HG02870 (cell line): ENCODE measurements at regions not wholly inside any gene's neighbourhood (a gene's known extent, or its start where the extent isn't known, plus 50 kb on each side); places are given as distances from the start of the nearest gene placed in this dataset.

Source experiments
- ATAC-seq: cut with Tn5 transposase; IDR thresholded peaks from one replicate; pipeline ENCODE4 v1.9.1; 2021; ENCODE audit warnings: mild to moderate bottlenecking, moderate library complexity; ENCODE audit not compliant: unreplicated experiment

DNA sequence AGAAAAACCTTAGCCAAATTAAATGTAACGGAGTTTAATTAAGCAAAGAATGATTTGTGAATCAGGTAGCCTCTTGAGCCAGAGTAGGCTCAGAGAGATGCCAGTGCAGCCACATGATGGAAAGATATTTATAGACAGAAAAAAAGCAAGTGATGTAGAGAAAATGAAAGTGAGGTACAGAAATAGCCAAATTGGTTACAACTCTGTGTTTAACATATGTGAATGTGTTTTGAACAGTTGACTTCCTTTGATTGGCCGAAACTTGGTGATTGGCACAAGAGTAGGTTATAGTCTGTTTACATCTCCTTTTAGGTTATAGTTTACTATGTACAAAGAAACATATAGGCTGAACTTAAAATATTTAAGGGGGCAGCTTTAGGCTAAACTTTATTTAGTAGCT, 459.9 kb upstream of the BOD1L1 start:
- no peak for ATAC-seq

DNA sequence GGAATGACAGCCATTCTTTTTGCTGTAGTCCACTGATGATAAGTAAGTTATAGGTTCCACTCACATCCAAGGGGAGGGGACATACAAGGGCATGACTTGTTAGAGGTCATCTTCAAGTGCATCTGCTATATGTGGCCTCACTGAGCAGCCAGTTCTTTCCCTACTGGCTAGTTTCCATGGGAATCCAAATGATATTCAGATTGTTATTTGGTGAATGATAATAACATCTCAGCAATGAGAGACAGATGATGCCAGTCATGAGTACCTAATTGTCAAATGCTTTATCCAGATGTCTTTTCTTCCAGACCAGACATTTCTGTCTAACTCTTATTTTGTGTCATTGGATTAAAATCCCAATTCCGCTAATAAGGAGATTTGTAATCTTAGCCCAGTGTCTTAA, 460.4 kb upstream of the BOD1L1 start:
- no peak for ATAC-seq

DNA sequence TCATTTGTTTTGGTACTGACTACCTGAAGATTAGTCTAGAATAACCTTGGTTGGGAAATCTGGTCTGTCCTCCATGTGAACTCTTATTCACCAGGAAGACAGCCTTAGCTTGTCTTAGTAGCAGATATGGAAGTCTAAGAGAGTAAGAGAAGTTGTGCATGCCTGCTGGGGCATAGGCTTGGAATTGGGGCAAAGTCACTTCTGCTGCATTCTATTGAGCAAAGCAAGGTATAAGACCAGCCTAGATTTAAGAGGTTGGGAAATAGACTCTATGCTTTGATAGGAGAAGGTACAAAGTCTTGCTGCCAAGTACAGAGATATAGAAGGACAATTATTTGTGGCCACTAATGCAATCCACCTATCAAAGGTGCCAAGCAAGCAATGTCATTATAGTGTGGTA, 464.0 kb upstream of the BOD1L1 start:
- ATAC-seq, result no peak

DNA sequence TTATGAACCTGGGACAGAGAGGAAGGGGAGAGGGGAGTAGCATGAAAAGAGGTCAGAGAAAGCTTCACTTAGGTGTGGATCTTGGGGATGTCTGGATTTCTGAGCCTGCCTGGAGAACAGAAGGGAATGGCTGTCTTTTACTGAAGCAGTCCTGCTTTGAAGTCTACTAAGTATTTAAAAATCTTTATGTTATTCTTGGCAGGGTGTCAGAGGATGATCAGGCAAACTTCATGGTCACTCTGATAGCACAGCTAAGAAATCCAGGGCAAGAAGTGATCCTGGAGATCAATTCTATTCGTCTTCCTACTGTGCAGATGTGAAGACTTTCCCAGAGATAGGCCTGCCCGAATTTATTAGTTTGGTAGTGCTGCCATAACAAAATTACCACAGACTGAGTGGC, 464.4 kb upstream of the BOD1L1 start:
- no peak for ATAC-seq

DNA sequence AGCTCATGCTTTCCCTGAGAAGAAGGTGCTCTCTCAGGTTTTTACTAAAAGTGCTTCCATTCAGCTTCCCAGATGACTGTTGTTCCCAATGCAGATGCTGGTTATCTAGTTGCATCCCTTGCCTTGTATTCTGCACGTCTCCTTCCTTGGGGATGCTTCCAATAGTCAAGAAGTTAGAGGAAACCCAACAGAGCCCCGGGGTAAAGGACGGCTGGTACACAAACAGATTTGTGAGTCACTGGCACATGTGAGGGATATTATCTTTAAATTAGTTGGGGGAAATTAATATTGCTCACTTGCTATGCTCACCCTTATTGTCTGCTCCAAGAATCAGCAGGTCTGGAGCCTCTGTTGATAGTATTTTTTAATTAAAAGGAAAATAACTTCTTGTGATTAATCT, 465.2 kb upstream of the BOD1L1 start:
- ATAC-seq, result no peak

DNA sequence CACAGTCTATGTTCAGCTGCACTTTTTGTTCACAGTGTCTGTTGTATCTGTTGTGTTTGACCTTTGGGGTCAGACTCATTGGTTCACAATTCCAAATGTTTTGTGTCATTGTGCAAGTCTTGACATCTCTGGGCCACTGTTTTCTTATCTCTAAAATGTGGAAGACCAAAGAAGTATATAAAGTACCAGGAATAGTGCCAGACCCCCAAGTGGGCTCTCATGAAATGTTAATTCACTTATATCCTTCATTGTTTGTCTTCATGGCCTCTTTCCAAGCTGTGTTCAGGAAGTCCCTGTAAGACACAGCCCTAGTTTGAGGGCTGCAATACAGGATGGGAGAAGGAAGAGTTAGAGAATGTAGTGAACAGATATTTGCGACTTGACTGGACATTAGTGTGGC, 468.3 kb upstream of the BOD1L1 start:
- no peak for ATAC-seq

DNA sequence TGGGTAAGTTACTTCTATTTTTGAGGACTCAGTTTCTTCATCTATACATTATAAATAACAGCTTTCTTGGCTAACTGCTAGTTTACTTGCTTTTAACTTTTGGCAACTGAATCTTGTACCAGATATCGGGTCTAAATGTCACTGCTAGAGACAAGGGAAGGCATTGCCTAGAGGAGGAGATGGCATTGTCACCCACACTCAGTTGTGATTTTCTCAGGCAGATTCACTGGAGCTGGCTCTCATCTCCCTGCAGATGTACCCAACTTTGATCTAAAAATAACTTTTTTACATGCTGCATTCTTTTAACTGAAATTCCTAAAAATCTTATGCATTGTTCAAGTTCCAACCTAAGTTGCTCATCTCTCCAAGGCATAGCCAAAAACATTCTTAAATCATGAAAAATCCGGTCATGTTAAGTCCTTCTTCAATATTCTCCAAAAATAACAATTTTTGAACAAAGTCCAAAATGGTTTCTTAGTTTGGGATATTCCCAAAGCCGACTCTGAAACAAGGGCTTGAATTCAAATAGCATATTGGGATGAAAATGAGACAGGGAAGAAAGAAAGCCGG, 469.0 kb upstream of the BOD1L1 start:
- ATAC-seq, result no peak

DNA sequence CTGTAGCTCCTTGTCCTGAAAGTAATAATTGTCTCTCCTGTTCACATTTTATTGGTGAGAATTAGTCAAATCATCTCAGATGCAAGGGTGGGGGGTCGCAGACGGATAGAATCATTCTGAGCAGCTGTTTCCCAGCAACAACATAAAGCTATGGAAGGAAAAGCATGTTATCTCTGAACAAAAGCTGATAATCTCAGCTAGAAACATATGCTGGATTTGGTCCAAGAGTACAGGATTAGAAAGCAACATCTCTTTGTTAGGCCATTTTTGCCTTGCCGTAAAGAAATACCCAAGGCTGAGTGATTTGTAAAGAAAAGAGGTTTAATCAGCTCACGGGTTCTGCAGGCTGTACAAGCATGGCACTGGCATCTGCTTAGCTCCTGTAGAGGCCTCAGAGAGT, 472.8 kb upstream of the BOD1L1 start:
- no peak for ATAC-seq

DNA sequence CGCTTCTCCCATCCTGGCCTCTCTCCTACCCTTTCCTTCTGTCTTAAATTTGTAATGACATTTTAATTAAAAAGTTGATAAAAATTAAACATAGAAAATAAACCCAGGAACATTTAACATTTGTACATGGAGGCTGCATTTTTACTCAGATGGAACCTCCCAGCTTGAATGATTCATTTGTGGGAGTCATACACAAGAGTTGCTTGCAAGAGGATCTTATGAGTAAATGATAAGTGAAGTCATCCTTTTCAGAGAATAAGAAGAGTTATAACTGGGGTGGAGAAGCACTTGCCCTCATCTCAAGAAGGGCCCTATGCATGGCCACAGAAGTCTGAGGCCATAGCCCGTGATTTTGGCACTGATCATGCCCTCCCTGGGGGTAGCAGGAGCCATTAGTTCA, 482.9 kb upstream of the BOD1L1 start:
- ATAC-seq, result no peak

DNA sequence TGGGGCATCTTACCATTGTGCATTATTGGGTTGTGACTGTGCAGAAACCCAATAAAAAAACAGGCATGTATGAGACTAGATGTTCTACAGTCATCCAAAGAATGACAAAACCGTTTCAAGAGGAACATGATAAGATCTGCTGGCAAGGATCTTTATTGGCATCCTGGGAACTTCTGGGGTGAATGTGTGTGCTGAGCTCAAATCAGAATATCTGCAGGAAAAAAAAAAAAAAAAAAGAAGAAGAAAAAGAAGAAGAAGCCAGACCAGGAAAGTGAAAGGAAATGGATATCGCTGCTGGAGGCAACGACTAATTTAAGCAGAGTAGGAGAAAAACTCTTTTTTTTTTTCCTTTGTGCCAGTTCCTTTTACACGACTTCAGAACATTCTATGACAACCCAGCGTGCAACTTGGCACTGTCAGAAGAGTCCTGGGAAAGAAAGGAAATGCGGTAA, 484.2 kb upstream of the BOD1L1 start:
- no peak for ATAC-seq

DNA sequence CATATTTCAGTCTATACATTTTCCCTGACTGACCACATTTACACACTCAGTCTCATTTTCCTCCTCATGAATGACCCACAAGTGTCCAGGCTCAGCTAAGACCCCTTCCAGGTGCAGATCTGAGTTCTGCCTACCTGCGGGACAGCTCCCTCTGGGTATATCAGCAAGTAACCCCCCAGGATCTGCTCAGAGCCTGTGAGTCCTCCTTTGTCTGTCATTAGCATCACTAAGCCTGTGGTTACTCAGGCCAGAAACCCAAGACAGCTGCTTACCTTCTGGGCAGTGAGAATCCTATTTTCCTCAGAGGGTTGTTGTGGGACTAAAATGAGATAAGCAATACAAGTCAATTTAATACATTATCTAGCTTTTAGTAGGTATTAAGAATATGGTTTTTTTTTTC, 487.6 kb upstream of the BOD1L1 start:
- ATAC-seq, result no peak

DNA sequence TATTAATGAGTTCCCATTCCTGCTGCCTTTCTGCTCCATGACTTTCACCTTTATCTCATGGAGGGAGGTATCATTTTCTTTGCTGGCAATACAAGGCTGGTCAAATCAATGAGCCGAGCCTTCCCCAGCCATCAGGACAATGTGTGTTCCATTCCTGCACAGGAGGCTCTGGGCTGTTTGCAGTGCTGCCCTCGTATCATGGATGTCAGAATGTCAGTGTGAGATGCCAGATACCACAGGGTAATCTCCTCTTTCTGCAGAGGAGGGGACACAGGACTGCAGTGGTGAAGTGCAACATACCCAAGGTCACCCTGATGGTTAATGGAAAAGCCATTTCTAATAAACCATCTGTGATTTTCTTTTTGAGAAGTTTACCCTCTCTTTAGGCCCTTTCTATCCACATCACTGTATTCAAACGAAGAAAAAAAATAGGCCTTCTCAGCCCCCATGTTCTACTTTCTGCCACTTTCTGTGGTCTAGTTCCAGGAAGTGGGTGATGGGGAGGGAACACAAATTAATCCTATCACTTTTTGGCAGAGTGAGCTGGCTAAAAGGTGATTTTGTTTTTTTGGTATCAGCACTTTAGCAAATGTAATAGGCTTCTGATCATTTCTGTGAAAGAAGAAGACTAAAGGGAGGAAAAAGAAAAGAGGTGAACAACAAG, 490.2 kb upstream of the BOD1L1 start:
- ATAC-seq, result no peak

DNA sequence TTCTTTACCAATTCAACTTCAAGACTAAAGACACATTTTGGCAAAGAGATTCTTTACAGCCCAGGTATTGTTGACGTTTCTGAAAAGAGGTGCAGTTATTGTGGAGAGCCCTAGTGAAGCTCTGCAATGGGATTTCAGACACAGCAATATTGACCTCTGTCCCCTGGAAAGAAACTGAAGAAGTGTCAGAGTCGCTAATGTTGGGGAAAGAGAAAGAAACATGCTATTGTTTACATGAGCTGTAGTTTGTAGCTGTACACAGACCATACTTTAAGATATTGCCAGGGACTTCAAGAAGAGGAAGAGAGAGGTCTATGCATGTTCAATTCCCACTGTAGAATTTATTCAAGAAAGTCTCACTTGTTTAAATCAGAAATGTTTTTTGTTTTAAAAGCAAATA, 497.3 kb upstream of the BOD1L1 start:
- ATAC-seq, result no peak

DNA sequence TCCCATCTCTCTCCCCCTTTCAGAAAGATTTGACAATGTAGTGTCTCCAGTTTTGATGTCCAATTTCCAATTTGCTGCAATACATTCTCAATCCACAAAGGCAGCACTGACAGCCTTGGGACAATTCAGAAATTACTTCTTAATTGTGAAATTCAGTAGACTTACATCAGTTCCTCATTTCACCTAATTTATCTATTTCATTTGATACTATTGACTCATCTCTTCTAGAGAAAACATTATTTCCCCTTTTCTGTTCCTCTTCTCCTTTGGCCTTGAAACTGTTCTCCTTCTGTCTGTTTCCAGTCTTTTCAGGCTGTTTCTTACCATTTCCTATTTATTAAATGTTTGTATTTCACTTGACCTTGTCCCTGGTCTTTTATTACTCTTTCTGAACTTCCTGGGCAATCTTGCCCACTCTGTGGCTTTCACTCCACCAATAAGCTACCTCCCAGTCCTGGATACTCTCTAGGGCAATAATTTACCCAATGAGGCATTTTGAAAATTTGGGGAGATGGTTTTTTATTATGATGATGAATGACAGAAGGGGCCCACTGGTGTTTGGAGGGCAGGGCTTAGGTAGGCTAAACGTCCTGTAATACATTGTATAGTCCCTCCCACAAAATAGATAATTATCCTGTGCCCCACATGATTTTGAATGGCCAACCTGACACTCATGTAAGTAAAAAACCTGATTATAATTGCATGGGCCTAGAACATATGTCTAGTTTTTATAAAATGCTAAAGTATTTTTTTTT, 498.0 kb upstream of the BOD1L1 start:
- peak; percentile 92 for ATAC-seq

DNA sequence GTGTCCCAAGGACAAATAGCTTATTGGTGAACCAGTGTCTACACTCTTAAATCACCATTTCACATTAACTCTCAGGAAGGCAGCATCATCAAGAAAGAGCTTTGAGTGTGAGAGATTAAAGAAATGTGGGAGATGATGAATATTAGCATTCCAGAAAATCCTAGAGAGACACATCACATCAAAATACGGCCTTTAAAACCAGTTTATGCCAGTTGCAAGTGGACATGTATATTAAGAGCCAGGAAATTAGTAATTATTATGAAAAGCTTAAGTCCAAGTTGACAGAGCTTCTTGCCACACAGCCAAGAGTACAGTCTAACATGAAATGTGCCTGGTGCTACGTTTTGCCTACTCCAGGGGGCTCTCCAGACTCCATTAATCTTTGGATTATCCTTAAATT, 503.0 kb upstream of the BOD1L1 start:
- no peak for ATAC-seq

DNA sequence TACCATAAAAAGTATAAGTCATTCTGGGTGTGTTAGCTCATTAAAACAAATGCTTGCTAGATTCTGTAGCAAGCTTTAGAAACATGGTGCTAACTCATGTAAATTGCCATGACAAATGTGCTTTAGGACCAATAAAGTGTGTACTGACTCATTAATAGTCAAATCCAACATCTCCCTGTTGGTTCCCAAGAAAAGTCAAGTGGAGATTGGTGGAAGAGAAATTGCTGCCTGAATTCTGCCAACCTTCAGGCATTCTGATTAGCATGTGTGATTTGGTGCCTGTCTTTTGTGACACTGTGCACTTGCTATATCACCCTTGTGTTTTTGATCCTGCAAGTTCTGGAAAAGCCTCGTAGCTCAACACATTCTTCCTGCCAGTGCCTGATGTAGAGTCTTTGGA, 503.8 kb upstream of the BOD1L1 start:
- no peak for ATAC-seq

DNA sequence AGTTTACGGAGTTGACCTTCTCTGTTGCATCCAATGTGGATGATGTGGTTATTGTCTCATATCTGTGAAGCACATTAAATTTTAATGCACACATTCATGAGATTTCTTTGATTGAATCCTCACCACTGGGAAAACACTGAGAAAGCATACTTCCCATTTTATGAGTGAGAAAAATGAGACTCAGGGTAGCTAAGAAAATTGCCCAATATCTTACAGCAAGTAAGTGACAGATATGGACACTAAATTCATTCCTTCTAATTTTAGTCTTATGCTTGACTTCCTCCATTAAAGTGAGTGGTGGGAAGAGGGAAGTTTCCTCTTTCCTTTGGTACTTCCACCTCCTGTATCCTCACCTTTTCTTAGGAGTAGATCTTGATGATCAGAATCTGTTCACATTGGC, 504.8 kb upstream of the BOD1L1 start:
- ATAC-seq, result no peak

DNA sequence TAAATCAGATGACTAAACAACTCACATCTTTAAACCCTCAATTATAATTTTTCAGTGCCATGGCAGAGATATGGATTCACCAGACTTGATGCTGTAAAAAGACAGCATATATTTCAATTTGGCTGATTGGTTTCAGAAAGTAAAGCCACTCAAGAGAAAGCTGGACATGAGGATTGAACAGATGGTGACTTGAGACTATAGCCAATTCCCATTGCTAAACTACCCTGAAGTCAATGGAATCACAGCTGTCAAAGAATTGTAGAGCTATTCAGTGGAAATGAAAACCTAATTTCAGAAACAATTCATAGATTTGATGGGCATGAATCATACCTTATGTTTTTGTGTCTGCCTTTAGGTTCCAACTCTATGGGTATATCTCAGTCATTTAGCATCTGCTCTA, 510.6 kb upstream of the BOD1L1 start:
- no peak for ATAC-seq

DNA sequence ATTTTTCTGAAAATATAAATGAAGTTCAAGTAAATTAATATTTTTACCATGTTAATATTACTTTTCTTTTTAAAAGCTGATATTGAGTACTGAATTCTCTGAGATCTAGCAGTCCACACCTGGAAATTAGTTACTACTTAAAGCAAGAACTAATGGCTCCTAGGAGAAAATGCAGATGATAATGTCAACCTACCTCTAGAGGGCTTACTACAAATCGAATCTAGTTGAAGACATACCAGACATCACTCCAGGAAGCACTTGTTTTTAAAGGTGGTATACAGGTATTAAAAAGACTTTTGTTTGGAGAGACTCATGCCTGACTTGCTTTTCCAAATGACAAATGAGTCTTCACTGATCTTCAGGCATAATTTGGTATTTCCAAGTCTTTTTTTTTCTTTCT, 516.4 kb upstream of the BOD1L1 start:
- no peak for ATAC-seq

DNA sequence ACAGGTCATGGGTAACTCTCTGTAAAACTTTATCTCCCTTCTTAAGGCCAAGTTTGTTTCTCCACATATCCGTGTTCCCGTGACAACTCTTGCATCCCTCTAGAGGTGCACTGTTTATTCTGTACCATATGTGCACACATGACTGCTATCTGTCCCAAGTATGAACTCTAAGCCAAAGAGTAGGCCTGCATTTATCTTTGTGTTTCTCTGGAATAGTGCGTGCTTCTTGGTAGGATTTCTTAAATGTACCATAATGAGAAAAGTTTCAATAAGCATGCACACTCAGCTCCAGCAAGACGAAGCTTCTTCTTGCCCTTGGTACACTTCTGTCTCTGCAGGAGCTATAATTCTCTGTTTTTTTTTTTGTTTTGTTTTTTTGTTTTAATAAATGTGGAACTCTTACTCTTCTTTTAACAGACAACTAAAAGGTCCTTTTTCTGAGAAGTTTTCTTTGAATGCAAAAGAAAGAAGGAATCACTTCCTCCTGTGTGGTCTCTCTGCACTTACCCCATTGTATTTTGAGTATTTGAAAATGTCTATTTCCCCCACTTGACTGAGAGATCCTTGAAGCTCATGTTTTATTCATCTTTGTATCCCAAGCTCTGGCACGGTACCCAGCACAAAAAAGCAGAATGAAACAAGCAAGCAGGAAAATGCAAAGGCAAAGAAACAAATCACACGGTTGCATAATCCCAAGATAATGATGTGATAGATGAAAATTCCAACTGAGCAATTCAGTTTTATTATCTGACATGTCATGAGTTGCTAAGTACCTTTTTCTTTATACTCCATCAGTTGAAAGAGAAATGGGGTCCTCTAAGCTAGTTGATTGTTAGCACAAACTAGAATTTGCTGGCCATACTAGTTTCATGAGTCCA, 521.9 kb upstream of the BOD1L1 start:
- ATAC-seq, result no peak

DNA sequence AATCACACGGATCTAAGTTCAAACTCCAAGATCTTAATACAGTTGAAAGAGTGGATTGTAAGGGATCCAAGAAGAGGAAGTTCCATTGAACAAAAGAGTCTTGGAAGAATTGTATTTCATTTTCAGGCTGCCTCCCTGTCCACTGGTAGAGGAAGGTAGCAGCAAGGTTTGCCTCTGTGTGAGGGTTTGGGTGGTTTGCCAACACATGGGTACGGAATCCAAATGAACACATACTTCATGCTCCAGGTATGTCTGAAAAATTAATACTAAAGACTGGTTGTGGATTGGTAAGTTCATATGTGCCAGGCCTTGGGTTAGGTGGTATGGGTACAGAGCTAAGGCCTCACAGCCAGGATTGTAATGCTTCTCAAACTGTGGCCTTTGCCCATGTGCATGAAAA, 523.6 kb upstream of the BOD1L1 start:
- no peak for ATAC-seq
